ENCODE measurements at regions not wholly inside any gene's neighbourhood (a gene's known extent, or its start where the extent isn't known, plus 50 kb on each side); places are given as distances from the start of the nearest gene placed in this dataset.
A peak's percentile ranks its signal among the peaks of the same experiment; 100 is the strongest.
"Not testable (repeated sequence)": the region's sequence is repeated elsewhere in the genome, so short reads cannot be mapped to it uniquely, and the experiment has no call there.

- no peak for TF ChIP-seq CTCF (IDR thresholded peaks at IDR 0.05)
- no peak for DNase-seq (ENCODE audit: low spot score)
- Histone ChIP-seq H3K4me3 (no peak overlapping the region), H3K27ac (peak overlapping the region in 1 of 2 donors; percentile 27)
These were observed 485.1 kb upstream of the KLF6 start for GRCh38 chr10:4270116-4270515.

DNA sequence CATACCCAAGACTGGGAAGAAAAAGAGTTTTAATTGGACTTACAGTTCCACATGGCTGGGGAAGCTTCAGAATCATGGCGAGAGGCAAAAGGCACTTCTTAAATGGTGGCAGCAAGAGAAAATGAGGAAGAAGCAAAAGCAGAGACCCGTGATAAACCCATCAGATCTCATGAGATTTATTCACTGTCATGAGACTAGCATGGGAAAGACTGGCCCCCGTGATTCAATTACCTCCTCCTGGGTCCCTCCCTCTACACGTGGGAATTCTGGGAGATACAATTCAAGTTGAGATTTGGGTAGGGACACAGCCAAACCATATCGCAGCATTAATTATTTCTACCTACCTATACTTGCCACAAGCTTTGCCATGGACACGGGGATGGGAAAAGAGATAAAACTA, 483.5 kb upstream of the KLF6 start:
- not testable (repeated sequence) for H3K4me3 ChIP-seq; H3K27ac ChIP-seq; DNase-seq (ENCODE audit: low spot score)

DNA sequence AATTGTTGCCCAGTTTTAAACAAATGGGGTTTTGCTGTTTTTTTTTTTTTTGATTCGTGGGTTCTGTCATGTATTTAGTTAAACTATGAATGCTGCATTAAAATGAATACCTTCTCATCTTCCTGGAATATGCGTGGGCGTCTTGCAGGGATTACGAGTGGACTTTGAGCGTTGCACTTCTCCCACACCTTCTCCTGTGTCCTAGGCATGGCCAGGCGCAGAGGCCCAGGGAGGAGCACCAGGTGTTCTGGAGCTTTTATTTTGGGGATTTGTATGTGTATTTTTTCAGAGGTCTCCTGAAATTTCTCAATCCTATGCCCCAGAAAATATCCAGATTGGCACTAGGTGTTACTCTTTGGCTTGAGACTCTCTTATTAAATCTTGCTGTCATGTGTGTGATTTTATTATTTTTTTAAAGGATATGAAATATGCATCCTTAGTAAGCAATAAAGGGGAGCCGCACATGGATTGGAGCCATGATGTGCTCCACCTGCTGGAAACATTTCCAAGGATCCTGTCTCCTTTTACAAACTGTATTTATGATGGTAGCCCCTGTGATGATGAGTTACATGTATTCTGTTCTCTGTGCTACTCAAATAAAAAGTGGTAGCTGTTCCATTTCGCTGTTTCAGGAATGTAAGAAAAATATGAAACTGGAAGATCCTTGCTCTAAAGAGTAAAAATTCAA, 482.2 kb upstream of the KLF6 start:
- DNase-seq (ENCODE audit: low spot score), result no peak
- Histone ChIP-seq H3K27ac (peak overlapping the region in 1 of 2 donors; percentile 41), H3K4me3 (no peak overlapping the region)
- no peak for TF ChIP-seq CTCF (IDR thresholded peaks at IDR 0.05)

DNA sequence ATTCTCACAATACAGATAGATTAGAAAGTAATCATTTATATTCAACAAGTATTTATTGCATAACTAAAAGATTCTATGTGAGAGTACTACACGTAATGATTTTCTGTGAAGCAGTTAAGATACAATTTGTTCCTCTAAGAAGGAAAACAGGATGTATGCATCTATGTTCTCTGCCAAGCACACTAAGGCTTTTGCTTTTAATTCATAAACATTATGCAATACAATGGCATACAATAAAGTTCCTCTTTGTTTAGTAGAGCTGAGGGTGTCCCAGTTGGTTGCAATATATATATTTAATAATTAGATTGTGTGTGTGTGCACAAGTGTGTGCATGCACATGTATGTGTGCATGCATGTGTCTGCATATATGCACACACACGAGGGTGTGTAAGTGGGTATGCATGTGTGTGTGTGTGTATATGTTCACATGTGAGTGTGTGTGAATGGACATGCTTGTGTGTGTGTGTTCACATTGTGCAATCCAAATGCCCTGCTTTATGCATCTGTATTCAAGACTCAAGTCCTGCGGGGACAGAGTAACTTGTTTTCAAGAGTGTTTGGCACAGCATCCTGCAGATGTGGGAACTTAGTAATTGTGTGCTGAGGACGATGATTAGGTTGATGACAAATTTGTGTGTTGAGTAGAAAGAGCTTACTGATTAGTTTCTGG, 481.5 kb upstream of the KLF6 start:
- no peak for TF ChIP-seq CTCF (IDR thresholded peaks at IDR 0.05)
- H3K4me3 ChIP-seq, result no peak overlapping the region
- DNase-seq (ENCODE audit: low spot score), result no peak
- peak overlapping the region in 1 of 2 donors; percentile 41 for H3K27ac ChIP-seq

DNA sequence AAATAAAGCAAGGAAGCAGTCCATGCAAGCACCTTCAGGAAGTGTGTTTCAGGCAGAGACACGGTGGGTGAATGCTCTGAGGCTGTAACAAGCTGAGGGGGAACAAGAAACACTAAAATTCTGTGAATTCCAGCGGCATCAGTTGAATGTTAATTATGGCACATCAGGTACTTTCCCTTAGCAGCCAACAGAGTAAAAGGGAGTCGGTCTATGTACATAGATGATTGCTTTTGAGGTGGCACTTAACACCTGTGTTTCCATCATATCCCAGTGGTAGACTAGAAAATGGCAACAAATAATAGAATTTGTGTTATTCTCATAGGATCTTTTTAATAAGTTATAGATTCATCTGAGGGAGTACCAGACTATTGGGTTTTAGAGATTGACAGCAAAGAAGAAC, 481.0 kb upstream of the KLF6 start:
- Histone ChIP-seq H3K27ac (peak overlapping the region in 1 of 2 donors; percentile 20), H3K4me3 (no peak overlapping the region)
- no peak for TF ChIP-seq CTCF (IDR thresholded peaks at IDR 0.05)
- DNase-seq (ENCODE audit: low spot score), result no peak

- no peak for DNase-seq (ENCODE audit: low spot score)
- Histone ChIP-seq H3K27ac (peak overlapping the region in 1 of 2 donors; percentile 84), H3K4me3 (no peak overlapping the region)
- no peak for TF ChIP-seq CTCF (IDR thresholded peaks at IDR 0.05)
These were observed 479.3 kb upstream of the KLF6 start for GRCh38 chr10:4264209-4264865.

GRCh38 chr10:4263601-4263921, 478.6 kb upstream of the KLF6 start:
- no peak for DNase-seq (ENCODE audit: low spot score)
- peak overlapping the region; percentile 31 to 84 for H3K27ac ChIP-seq
- TF ChIP-seq CTCF (IDR thresholded peaks at IDR 0.05), result no peak
- H3K4me3 ChIP-seq, result no peak overlapping the region
